ENCODE measurements at regions not wholly inside any gene's neighbourhood (a gene's known extent, or its start where the extent isn't known, plus 50 kb on each side); places are given as distances from the start of the nearest gene placed in this dataset.
"Not testable (repeated sequence)": the region's sequence is repeated elsewhere in the genome, so short reads cannot be mapped to it uniquely, and the experiment has no call there.

DNA sequence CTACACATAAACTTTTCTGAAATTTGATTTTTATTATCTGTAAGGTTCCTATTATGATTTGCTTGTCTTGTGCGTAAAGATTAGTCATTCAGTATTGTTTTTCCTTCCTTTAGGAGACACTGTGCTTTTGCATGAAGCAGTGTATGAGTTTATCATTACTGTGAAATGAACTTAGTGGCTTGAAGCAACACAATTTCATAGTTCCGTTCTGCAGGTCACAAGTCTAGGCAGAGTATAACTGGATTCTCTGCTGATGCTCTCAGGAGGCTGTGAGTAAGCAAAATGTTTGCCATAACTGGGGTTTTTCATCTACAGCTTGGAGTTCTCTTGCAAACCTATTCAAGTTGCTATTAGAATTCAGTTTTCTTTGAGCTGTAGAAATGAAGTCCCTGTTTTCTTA lies 1136.1 kb downstream of the OTOL1 start:
- no peak for DNase-seq (ENCODE audit: low read depth)
- TF ChIP-seq, protein P1, sequence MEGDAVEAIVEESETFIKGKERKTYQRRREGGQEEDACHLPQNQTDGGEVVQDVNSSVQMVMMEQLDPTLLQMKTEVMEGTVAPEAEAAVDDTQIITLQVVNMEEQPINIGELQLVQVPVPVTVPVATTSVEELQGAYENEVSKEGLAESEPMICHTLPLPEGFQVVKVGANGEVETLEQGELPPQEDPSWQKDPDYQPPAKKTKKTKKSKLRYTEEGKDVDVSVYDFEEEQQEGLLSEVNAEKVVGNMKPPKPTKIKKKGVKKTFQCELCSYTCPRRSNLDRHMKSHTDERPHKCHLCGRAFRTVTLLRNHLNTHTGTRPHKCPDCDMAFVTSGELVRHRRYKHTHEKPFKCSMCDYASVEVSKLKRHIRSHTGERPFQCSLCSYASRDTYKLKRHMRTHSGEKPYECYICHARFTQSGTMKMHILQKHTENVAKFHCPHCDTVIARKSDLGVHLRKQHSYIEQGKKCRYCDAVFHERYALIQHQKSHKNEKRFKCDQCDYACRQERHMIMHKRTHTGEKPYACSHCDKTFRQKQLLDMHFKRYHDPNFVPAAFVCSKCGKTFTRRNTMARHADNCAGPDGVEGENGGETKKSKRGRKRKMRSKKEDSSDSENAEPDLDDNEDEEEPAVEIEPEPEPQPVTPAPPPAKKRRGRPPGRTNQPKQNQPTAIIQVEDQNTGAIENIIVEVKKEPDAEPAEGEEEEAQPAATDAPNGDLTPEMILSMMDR (IDR thresholded peaks at IDR 0.05; ENCODE audit: insufficient read depth, low read depth, low read length) = no peak
- no peak overlapping the region for H3K4me3 ChIP-seq (ENCODE audit: low read depth, low read length)

DNA sequence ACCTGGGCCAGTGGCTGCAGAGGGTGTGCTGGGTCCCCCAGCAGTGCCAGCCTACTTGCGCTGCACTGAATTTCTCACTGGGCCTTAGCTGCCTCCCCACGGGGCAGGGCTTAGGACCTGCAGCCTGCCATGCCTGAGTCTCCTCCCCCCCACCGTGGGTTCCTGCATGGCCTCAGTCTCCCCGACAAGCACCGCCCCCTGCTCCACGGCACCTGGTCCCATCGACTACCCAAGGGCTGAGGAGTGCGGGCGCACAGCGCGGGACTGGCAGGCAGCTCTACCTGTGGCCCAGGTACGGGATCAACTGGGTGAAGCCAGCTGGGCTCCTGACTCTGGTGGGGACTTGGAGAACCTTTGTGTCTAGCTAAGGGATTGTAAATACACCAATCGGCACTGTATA lies 1143.6 kb downstream of the OTOL1 start:
- not testable (repeated sequence) for H3K4me3 ChIP-seq (ENCODE audit: low read depth, low read length); DNase-seq (ENCODE audit: low read depth)

DNA sequence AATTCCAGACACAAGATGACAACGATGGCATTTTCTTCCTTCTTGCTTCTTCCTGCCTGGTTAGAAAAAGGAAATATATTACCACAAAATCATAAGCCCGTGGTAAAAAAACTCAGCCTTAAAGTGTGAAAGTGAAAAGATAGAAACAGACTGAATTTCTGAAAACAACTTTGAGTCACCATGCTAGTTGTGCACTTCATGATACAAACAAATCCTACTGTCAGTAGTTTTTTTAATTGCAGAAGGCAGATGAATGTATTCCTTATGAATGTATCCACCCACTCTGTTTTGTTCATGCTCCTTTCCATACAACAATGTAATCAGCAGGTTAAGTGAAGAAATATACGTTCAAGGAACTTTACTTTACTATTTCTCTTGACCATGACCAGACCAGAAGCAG lies 1144.7 kb downstream of the OTOL1 start:
- DNase-seq (ENCODE audit: low read depth) = peak; percentile 3
- TF ChIP-seq, protein P1 (IDR thresholded peaks at IDR 0.05; ENCODE audit: insufficient read depth, low read depth, low read length) = no peak
- no peak overlapping the region for H3K4me3 ChIP-seq (ENCODE audit: low read depth, low read length)

DNA sequence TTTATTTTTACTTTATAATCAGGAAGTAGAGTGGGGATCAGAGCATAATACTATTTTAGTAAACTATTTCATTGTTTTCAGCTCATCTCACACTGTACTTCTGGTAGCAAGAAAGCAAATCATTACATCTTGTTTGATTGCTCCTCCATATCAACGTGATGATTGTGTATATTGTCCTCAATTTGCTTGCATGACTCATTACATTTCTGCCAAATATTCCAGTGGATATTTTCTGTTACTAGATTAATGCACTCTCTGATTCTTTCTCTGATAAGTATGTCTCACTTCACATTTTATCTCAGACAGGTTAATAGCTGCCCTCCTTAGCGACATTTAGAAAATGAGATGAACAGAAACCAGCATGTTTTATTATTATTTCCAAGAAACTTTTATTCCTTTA lies 1145.3 kb downstream of the OTOL1 start:
- TF ChIP-seq, protein P1 (IDR thresholded peaks at IDR 0.05; ENCODE audit: insufficient read depth, low read depth, low read length) = no peak
- H3K4me3 ChIP-seq (ENCODE audit: low read depth, low read length) = no peak overlapping the region
- DNase-seq (ENCODE audit: low read depth) = peak; percentile 33

DNA sequence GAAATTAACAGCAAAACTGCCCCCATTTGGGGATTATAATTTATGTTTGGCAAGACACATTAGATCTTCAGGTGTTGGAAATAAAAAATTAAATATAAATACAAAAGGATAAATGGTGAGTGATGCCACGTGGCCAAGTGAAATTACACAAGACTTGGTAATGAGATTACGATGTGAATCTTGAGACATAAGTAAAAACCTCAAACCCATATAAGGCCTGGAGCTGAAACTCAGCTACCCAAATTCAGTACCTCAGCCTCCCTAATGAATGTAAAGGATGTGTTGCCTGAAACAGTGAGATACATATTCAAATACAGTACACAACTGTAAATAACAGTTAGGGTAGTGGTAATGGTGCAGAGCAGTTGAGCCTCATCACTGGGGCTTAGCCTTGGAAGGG lies 1146.6 kb downstream of the OTOL1 start:
- H3K4me3 ChIP-seq (ENCODE audit: low read depth, low read length) = no peak overlapping the region
- TF ChIP-seq, protein P1 (IDR thresholded peaks at IDR 0.05; ENCODE audit: insufficient read depth, low read depth, low read length) = no peak
- peak; percentile 25 for DNase-seq (ENCODE audit: low read depth)

DNA sequence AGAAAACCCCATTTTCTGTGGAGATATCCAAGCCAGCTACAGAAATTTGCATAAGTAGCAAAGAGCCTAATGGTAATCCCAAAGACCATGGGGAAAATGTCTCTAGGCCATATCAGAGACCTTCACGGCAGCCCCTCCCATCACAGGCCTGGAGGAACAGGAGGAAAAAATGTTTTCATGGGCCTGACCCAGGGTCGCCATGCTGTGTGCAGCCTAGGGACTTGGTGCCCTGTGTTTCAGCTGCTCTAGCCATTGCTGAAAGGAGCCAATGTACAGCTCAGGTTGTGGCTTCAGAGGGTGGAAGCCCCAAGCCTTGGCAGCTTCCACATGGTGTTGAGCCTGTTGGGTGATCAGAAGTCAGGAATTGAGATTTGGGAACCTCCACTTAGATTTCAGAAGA lies 1150.7 kb downstream of the OTOL1 start:
- TF ChIP-seq, protein P1 (IDR thresholded peaks at IDR 0.05; ENCODE audit: insufficient read depth, low read depth, low read length) = no peak
- no peak for DNase-seq (ENCODE audit: low read depth)
- H3K4me3 ChIP-seq (ENCODE audit: low read depth, low read length) = no peak overlapping the region

DNA sequence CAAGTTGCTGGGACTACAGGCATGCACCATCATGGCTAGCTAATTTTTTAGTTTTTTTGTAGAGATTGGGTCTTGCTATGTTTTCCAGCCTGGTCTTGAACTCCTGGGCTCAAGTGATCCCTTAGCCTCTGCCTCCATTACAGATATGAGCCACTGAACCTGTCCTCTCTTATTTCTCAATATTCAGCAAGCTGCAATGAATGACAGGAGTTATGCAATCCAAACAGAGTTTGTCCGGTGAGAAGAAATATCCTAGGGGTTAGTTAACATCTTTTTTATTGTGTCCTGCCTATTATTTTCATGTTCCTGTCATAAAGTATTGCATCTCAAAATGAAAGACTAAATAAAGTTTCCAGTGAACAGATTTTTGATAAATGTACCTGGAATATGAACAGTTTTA lies 1161.4 kb downstream of the OTOL1 start:
- TF ChIP-seq, protein P1 (IDR thresholded peaks at IDR 0.05; ENCODE audit: insufficient read depth, low read depth, low read length) = no peak
- DNase-seq (ENCODE audit: low read depth) = no peak
- H3K4me3 ChIP-seq (ENCODE audit: low read depth, low read length) = no peak overlapping the region
